MCF 10A (cell line): ENCODE measurements at regions not wholly inside any gene's neighbourhood (a gene's known extent, or its start where the extent isn't known, plus 50 kb on each side); places are given as distances from the start of the nearest gene placed in this dataset.

Source experiments
- BruUV-seq: library from RNA; stranded (reverse); fragments of 400-500 nt; replicated peaks from 2 replicates; lab custom pipeline; 2021; lab: Mats Ljungman, UMichigan
- CTCF ChIA-PET: fragments of 300-600 bp; sonication (Branson Sonifier 250); formaldehyde crosslinking; extraction: SDS; loops from one replicate; lab custom pipeline; 2021; ENCODE audit warnings: antibody characterized with exemption, inconsistent platforms; lab: Yijun Ruan, JAX
- POLR2A ChIA-PET: fragments of 300-600, 350-650 bp; sonication (Branson Sonifier 250); formaldehyde crosslinking; extraction: SDS; loops from one replicate; lab custom pipeline; 2020; ENCODE audit warnings: antibody characterized with exemption, inconsistent platforms; lab: Yijun Ruan, JAX
- DNase-seq: peaks from one replicate; pipeline ENCODE4 v3.0.0-alpha.2; 2018; ENCODE audit not compliant: unreplicated experiment
- H3K27ac Mint-ChIP-seq: one replicate; pipeline ENCODE4 v1.8.0; 2022; ENCODE audit warnings: mild to moderate bottlenecking, low read depth, mixed read lengths; ENCODE audit not compliant: unreplicated experiment
- H3K27me3 Mint-ChIP-seq: one replicate; pipeline ENCODE4 v1.8.0; 2022; ENCODE audit warnings: mixed read lengths; ENCODE audit not compliant: insufficient read depth, unreplicated experiment
- H3K36me3 Mint-ChIP-seq: one replicate; pipeline ENCODE4 v1.8.0; 2022; ENCODE audit warnings: mild to moderate bottlenecking, moderate library complexity, mixed read lengths; ENCODE audit not compliant: insufficient read depth, unreplicated experiment
- H3K4me1 Mint-ChIP-seq: one replicate; pipeline ENCODE4 v1.8.0; 2022; ENCODE audit warnings: mixed read lengths; ENCODE audit not compliant: insufficient read depth, unreplicated experiment
- H3K4me3 Mint-ChIP-seq: one replicate; pipeline ENCODE4 v1.8.0; 2022; ENCODE audit warnings: mild to moderate bottlenecking, moderate library complexity, mixed read lengths; ENCODE audit not compliant: unreplicated experiment
- H3K9me3 Mint-ChIP-seq: one replicate; pipeline ENCODE4 v1.8.0; 2022; ENCODE audit warnings: mixed read lengths; ENCODE audit not compliant: unreplicated experiment
- CTCF ChIP-seq: fragments of 200-600 bp; IDR thresholded peaks from one replicate; pipeline ENCODE4 v1.8.0; 2022; ENCODE audit warnings: antibody characterized with exemption, mild to moderate bottlenecking; ENCODE audit not compliant: unreplicated experiment
- intact Hi-C: fragments of 100-400 bp; cut with micrococcal nuclease; formaldehyde crosslinking; loops from 2 replicates; pipeline ENCODE4 v1.14.1; 2022

GRCh38 chr5:180423598-180423997 is 70.5 kb upstream of the GFPT2 start:
- H3K9me3 Mint-ChIP-seq = no peaks in the 10 kb centered on the region
- peaks cover 12% of the 10 kb centered on the region for H3K27me3 Mint-ChIP-seq
- TF ChIP-seq CTCF = no peak
- H3K36me3 Mint-ChIP-seq = peaks cover 6% of the 10 kb centered on the region
- H3K4me3 Mint-ChIP-seq = no peak overlapping the region
- peak overlapping the region; percentile 16 for H3K27ac Mint-ChIP-seq
- intact Hi-C loops = no loop called here
- POLR2A ChIA-PET = no interaction called here
- CTCF ChIA-PET = interaction anchor here (0.6 kb wide), 1 partner anchor 683 kb away, joined by 4 read pairs; no protein-coding TSS in a partner anchor
- peaks cover 9% of the 10 kb centered on the region for H3K4me1 Mint-ChIP-seq
- BruUV-seq = no TSS peak
- DNase-seq = no peak

GRCh38 chr5:180424094-180424493 is 70.1 kb upstream of the CNOT6 start:
- H3K4me3 Mint-ChIP-seq = no peak overlapping the region
- peak; percentile 77 for DNase-seq
- no peaks in the 10 kb centered on the region for H3K9me3 Mint-ChIP-seq
- intact Hi-C loops = no loop called here
- no TSS peak for BruUV-seq
- ChIA-PET POLR2A (no interaction called here), CTCF (interaction anchor here (0.6 kb wide), 1 partner anchor 683 kb away, joined by 4 read pairs; no protein-coding TSS in a partner anchor)
- H3K36me3 Mint-ChIP-seq = peaks cover 6% of the 10 kb centered on the region
- H3K27me3 Mint-ChIP-seq = peaks cover 12% of the 10 kb centered on the region
- no peak overlapping the region for H3K27ac Mint-ChIP-seq
- TF ChIP-seq CTCF = no peak
- H3K4me1 Mint-ChIP-seq = peaks cover 9% of the 10 kb centered on the region

- Mint-ChIP-seq H3K4me3 (no peak overlapping the region), H3K27ac (no peak overlapping the region), H3K36me3 (peaks cover 6% of the 10 kb centered on the region), H3K27me3 (peaks cover 11% of the 10 kb centered on the region), H3K9me3 (no peaks in the 10 kb centered on the region), H3K4me1 (peaks cover 3% of the 10 kb centered on the region)
- ChIA-PET CTCF (no interaction called here), POLR2A (no interaction called here)
- no peak for DNase-seq
- no peak for TF ChIP-seq CTCF
- intact Hi-C loops = no loop called here
- BruUV-seq = no TSS peak
Observed at GRCh38 chr5:180428598-180428997, 65.6 kb upstream of the CNOT6 start.

- no peak for DNase-seq
- Mint-ChIP-seq H3K4me3 (no peak overlapping the region), H3K27me3 (peaks cover 11% of the 10 kb centered on the region), H3K9me3 (no peaks in the 10 kb centered on the region), H3K36me3 (no peaks in the 10 kb centered on the region), H3K27ac (no peak overlapping the region), H3K4me1 (no peaks in the 10 kb centered on the region)
- ChIA-PET CTCF (interaction anchor here (1.6 kb wide), 1 partner anchor 40 kb away, joined by 4 read pairs; no protein-coding TSS in a partner anchor), POLR2A (interaction anchor here (1.8 kb wide), 1 partner anchor 10 kb away, joined by 6 read pairs; no protein-coding TSS in a partner anchor)
- TF ChIP-seq CTCF = no peak
- intact Hi-C loops = no loop called here
- BruUV-seq = no TSS peak
Observed at GRCh38 chr5:180431932-180432331, 62.2 kb upstream of the CNOT6 start.
